ENCODE measurements at regions not wholly inside any gene's neighbourhood (a gene's known extent, or its start where the extent isn't known, plus 50 kb on each side); places are given as distances from the start of the nearest gene placed in this dataset.

DNA sequence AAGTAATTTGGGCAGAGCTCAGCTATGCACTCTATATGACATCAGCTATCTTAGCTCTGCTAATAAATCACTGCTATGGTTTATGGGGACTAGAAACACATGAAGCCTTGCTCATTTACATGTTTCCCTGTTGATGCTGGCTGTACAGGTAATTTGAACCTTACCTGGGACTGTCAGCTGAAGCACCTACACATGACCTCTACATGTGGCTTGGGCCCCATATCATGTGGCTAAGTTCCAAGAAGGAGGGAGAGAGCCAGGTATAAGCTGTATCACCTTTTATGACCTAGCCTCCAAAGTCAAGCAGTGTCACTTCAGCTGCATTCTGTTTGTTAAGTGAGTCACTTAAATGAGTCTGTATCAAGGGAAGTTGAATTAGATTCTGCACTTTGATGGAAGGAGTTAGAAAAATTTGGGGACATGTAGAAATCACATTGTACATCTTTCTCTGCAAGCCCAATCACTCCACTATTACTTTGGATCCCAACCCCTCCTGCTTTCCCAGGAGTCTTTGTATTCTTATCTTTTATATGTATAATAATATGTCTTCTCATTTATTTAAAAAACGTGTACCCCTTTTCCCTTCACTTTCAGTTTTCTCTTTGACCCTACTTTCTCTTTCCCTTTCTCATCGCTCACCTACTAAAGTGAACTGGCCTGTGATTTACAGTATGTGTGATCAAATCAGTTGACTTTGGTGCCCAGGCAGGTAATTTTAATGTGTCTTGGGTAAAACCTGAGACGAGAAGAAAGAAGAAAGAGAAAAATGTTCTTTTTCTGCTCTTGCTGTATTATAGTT, 53.4 kb upstream of the PRKACB start:
- DNase-seq (ENCODE audit: low read depth in 2 of 2), result no peak

GRCh38 chr1:84089867-84090266, 54.2 kb upstream of the PRKACB start:
- no peak for DNase-seq (ENCODE audit: low read depth in 2 of 2)

DNA sequence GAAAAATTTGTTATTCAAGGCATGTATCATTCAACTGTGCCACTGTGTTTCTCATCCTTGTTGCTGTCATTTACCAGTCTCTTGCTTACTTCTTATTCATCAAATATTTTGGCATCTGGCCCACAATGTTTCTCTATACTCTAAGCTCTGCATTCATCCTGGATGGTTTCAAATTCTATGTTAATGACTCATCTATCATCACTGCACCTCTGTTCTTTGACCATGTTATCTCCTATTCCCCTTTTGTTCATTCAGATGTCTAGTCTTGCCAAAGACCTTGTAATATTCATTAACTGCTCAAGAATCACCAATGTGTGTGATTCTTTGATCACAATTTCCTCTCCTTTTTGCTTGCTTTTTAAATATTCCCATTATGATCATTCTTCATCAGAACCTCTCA, 54.6 kb upstream of the PRKACB start:
- no peak for DNase-seq (ENCODE audit: low read depth in 2 of 2)

- DNase-seq (ENCODE audit: low read depth in 2 of 2), result no peak
Measured at GRCh38 chr1:84086616-84087015, 57.5 kb upstream of the PRKACB start.

- no peak for DNase-seq (ENCODE audit: low read depth in 2 of 2)
Measured at GRCh38 chr1:84086189-84086588, 57.9 kb upstream of the PRKACB start.

GRCh38 chr1:84083307-84083706, 60.8 kb upstream of the PRKACB start:
- no peak for DNase-seq (ENCODE audit: low read depth in 2 of 2)

DNA sequence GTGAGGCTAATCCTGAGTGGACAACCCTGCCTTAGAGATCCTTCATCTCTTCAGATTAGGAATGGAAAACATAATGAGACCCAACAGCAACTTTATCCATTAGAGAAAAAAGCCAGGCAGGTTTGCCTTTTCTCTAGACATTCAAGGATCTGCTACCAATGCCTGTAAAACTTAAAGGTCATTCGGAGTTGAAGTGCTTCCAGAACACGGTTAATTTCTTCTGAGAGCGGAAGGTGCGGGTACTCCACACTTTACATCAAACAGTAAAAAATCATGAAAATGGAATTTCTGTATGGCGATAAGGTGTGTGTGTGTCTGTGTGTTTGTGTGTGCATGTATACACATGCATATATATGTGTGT, 65.2 kb upstream of the PRKACB start:
- DNase-seq (ENCODE audit: low read depth in 2 of 2), result no peak

DNA sequence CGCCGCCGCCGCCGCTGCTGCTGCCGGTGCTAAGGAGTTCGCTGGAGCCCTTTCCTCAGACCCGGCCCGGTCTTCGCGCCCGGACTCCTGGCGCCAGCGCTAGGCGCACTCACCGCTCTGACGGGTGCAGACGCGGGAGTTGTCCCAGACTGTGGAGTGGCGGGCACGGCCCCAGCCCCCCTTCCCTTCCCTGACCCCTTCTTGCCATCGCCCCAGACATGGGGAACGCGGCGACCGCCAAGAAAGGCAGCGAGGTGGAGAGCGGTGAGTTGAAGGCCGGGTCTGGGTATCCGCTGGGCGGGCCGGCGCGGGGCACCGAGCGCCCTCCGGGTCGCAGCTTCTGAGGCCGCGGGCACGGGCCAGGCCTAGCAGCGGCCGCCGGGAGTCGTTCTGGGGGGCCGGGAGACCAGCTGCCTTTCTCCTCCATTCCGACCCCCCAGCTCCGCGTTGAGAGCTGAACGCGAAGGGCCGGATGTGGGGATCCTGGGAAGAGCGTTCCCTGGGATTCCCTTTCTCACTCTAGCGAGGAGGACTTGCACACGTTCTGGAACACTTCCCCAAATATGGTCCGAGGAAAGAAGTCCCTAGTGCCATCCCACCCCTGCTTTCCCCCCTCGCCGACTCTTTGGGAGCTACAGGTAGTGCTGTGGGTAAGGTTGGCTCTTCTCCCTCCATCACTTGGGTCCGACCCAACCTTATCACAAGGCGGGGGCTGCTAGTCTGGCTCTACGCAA, 65.8 kb upstream of the PRKACB start:
- no peak for DNase-seq (ENCODE audit: low read depth in 2 of 2)

DNA sequence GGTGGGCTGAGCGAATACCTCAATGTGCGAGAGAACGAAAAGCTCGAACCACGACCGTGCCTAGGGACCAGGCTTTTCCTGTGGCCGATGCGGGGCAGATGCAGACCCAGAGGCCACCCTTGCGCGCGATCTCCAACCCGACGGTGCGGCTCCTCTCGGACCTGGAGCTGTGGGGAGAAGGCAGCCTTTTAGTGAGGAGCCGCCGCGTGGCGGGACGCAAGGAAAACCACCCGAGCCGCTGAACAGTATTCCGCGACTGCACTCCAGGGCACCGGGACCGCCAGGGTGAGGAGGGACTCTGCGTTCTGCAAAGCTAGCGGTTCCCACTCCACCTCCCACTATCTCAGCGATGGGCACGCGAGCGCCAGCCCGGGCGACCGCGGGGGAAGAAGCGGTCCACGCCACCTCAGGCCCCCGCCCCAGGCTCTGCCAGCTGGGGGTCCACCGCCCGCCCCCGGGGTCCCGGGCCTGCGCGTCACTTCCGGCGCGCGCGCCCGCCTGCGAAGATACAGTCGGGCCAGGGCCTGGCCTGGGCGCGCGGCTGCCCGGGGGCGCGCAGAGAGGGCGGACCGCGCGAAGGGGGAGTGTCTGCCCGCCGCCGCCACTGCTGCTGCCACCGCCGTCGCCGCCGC, 66.5 kb upstream of the PRKACB start:
- DNase-seq (ENCODE audit: low read depth in 2 of 2), result peak; percentile 54

DNA sequence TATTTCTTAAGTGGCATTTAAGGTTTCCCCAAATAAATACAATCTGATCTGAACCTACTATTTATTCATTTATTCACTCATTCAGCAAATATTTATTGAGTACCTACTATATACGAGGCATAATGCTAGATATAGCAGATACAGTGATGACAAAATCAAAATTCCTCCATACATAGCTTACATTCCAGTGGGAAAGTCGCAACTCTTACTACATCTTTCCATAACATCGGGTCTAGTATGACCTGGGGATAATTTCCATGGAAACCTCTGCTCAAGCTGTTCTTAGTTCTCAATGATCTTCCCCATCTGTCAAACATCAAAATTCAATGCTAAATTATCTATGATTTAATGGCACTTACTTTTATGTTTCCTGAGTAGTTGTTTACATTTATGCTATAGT, 70.8 kb upstream of the PRKACB start:
- no peak for DNase-seq (ENCODE audit: low read depth in 2 of 2)

DNA sequence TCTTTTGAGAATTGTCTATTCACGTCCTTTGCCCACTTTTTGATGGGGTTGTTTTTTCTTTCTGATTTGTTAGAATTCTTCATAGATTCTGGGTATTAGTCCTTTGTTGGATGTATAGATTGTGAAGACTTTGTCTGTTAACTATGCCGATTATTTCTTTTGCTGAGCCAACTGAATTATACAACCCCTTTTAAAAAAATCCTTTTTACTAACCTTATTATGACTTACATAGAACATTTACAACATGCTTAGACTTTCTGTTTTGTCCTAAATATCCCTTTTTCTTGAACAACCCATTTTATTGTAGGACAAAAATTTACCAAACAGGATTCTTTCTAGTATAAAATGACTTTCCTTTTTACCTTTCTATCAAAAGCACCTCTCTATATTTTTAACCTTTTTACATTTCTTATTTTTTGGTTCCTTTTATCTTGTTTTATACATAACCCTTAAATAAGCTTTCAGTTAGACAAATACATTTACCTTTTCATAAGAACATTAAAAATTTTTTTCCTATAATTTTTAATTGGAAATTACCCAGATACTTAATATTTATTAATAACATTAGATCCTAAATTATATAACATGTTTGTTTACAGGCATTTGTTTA, 70.4 kb upstream of the TTLL7 start:
- no peak for DNase-seq (ENCODE audit: low read depth in 2 of 2)

GRCh38 chr1:84062496-84062895, 63.6 kb upstream of the TTLL7 start:
- no peak for DNase-seq (ENCODE audit: low read depth in 2 of 2)

GRCh38 chr1:84061336-84061735, 62.4 kb upstream of the TTLL7 start:
- no peak for DNase-seq (ENCODE audit: low read depth in 2 of 2)

GRCh38 chr1:84060781-84061180, 61.8 kb upstream of the TTLL7 start:
- no peak for DNase-seq (ENCODE audit: low read depth in 2 of 2)

GRCh38 chr1:84048820-84049219, 49.9 kb upstream of the TTLL7 start:
- DNase-seq (ENCODE audit: low read depth in 2 of 2), result no peak
